Skeletal muscle cell (primary cell): ENCODE measurements at regions not wholly inside any gene's neighbourhood (a gene's known extent, or its start where the extent isn't known, plus 50 kb on each side); places are given as distances from the start of the nearest gene placed in this dataset.
"Not testable (repeated sequence)": the region's sequence is repeated elsewhere in the genome, so short reads cannot be mapped to it uniquely, and the experiment has no call there.

Source experiments
- DNase-seq: peaks from one replicate; pipeline ENCODE4 v3.0.0-alpha.2; 2010; ENCODE audit warnings: low read depth
- H3K4me3 ChIP-seq: 2 replicates; pipeline ENCODE4 v1.5.1; 2011; ENCODE audit warnings: low read depth, mild to moderate bottlenecking, control low read depth, low read length, moderate library complexity

DNA sequence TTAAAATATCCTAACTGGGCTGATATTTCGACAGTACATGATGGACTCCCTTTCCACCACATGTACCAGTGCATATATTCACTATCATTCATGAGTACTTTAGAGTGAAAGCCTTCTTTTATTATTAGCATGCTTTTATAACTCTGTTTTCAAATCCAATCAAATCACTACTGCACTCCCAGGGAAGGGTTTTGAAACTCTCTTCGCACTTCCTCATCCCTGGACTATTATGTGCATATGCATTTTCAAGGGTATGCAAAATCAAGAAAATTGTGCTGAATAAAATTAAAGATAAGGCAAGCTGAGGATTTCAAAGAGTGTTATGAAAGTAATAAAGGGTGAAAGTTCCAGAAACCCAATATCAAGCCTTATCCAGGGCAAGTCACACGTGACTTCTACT lies 411.4 kb upstream of the PDZRN3 start:
- no peak overlapping the region for H3K4me3 ChIP-seq
- DNase-seq, result no peak

DNA sequence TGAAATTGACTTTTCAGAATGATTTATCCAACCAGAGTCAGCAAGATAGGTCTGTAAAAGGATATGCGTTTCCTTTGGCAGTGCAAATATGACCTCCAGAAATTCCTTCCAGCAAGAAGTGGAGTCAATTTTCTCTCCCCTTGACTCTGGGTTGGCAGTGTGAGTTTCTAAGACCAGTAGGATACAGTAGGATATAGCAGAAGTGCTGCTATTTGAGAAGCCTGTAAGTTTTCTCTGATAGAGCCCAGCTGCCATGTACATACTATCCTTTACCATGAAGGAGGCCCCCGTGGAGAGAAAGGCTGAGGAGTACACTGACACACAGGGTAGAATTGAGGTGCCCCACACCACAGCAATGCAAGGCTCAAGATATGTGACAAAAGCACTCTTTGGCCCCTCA lies 409.1 kb upstream of the PDZRN3 start:
- no peak for DNase-seq
- H3K4me3 ChIP-seq, result no peak overlapping the region

DNA sequence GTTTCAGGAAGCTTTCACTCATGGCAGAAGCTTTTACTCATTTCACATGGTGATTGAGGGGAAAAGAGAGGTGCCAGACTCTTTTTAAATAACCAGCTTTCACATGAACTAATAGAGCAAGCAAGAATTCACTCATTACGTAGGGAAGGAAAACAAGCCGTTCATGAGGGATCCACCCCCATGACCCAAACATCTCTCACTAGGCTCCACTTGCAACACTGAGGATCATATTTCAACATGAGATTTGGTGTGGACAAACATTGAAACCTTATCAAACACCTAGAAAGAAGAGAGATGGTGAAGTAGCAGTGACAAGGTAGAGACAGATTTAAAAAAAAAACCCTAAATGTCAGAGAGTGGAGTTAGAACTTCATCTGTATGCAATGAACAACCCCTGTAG lies 408.6 kb upstream of the PDZRN3 start:
- H3K4me3 ChIP-seq, result no peak overlapping the region
- DNase-seq, result no peak

DNA sequence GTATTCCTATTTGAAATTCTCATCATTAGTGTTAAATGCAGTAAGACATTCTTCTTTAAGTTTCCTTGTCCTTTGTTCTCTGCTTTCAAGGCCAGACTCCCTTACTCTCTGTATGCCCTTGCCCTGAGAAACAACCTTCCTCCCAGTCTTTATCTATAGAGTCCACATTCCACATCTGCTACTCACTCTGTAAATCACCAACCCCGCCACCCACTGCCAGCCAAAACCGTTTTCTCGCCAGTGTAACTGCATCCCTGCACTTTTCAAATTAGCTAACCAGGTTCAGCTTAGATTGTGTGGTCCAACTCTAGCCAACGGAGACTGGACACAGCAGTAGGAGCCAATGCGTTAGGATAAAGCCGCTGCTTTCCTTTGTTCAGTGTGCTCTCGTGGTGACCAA lies 402.4 kb upstream of the PDZRN3 start:
- no peak for DNase-seq
- H3K4me3 ChIP-seq, result no peak overlapping the region

DNA sequence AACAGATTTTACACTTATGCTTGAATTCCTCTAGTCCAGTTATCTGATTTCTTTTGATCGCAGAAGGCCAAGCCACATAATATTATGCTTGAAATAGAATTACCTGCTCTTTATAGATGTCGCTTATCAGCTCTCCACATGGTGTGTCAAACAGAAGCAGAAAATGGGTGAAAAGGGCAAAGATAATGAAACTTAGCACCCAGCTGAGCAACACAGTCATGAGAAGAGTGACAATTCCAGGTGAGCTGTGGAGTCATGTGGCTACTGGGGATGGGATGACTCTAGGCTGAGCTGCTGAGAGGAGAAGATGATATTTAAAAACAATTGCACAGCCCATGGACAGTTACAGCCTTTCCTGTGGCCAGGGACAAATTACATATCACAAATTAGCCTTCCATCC lies 398.7 kb upstream of the PDZRN3 start:
- no peak for DNase-seq
- H3K4me3 ChIP-seq, result no peak overlapping the region

DNA sequence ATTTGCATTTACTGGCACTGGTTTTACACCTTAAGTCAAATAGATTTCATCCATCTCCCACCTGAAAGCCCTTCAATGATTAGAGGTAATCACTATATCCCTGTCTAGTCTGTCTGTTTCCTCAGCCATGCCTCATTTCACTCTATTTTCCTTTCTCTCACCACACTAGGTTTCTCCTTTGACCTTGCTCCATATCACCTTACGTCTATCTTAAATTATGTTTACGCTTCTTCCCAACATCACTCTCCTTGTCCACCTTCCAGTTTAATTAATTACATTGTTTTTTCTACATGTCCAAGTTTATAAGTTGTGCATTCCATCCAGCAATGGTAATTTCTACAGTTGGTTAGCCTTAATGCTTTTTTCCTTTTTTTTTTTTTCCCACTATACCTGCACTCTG lies 396.7 kb upstream of the PDZRN3 start:
- DNase-seq, result no peak
- no peak overlapping the region for H3K4me3 ChIP-seq

DNA sequence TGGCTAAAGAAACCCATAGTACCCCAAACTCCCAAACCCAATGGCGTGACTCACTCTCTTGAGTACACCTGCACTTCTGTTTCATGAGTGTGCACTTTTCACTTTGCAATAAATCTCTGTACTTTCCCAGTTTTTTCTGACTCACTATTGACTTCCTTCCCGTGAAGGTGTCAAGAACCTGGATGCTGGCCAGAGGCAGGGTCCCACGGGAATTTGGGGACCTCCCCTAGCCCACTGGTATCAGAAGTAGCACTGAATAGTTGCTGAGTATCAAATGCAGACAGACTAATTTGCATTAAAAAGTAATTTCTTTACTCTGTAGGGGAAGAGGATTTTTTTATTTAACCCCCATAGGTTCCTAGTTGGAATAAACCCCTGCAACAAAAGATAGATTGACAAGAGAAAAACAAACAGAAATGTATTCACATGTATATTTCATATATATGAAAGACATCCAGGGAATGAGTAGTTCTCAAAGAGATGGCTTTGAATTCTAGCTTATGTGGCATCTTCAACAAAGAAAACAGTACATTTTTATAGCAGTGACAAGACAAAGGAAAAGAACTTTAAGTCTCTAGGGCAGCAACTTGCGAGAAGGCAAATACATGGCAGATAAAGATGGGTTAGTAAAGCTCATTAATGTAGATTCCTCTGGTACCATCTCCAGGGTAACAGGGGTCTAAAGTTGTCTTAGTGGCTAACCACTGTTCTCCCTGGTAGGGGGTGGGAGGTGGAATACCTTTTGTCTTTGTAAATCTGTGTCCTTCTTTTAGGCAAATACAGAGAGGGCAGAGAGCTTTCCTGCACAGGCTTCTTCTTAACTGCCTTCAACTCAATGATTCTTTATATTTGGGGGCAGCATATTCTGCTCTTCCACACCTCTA lies 385.5 kb upstream of the PDZRN3 start:
- no peak for DNase-seq
- H3K4me3 ChIP-seq, result no peak overlapping the region

DNA sequence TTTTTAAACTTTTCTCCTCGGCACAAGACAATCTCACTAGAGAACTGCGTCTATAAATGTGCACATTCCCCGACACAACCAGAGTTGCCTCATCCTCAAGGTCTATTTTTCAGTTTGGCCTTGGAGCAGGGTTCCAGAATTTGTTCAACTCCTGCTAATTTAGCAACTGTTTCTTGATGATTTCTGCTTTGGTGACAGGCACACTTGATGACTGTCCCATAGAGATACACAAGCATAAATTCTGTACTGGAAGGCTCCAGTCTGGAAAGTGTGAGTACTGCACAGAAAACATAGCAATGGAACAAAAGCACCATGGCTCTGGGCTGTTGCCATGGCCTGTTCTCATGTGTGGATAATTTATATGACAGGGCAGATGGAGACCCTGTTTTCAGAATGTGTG lies 379.6 kb upstream of the PDZRN3 start:
- H3K4me3 ChIP-seq, result no peak overlapping the region
- DNase-seq, result no peak

DNA sequence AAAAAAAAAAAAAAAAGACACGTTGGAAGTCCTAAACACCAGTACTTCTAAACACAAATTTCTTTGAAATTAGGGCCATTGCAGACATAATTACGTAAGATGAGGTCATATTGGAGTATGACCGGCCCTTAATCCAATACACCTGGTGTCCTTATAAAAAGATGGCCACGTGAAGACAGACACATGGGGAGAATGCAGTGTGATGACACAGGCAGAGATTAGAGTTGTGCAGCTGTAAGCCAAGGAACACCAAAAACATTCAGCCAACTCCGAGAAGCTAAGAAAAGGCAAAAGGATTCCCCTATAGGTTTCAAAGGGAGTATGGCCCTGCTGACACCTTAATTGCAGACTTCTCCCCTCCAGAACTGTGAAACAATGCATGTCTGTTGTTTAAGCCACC lies 379.0 kb upstream of the PDZRN3 start:
- no peak overlapping the region for H3K4me3 ChIP-seq
- no peak for DNase-seq

DNA sequence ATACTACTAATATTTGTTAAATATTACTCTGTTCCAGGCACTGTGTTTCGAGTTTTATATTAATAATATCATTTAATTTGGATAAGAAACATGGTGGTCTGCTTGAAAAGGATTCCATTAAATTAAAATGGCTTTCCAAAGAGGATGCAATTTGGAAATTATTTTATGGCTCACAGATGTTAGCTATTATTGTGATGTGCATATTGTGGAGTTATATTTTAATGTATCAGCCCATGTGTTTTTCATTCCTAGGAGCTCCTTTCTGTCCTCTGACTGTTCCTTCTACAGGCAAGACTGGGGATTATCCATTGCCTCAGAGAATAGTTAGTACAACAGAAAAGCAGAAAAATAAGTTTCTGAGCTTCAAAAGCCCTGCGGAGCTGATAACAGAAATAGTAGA lies 376.7 kb upstream of the PDZRN3 start:
- H3K4me3 ChIP-seq, result no peak overlapping the region
- no peak for DNase-seq

DNA sequence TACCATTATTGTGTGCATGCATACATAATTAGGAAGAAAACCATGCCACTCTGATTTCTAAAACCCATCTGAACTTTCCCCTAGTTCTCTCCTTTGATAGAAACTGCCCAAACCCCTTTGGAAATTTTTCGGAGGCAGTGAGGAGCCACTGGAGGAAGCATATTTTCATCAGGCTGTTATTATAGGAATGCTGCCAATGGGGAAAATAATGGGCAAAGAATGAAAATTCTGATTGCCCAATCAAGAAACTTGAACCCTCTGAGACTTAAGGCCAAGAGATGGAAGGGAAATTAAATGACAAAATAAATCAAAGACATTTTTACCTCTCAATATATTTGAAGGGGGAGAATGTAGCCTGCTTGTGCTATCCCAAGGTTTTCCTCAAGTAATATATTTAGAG lies 376.0 kb upstream of the PDZRN3 start:
- no peak overlapping the region for H3K4me3 ChIP-seq
- DNase-seq, result peak; percentile 4

DNA sequence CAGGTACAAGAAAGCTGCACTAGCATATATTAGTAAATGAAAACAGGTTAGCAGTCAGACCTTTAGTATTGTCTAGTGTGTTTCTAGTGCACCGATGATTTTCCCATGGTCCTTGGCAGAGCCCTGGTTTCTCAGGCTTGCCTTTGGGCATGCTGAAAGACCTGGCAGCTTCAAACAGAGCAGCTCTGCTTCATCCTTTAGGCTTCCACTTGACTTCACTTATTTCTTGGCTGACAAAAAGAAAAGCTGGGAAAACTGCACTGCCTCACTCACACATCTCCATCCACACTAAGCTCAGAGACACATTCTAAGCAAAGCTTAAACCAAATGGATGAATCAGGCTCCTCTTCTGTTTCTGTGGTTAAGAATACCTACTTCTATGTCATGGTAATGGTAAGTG lies 374.8 kb upstream of the PDZRN3 start:
- no peak for DNase-seq
- H3K4me3 ChIP-seq, result no peak overlapping the region

DNA sequence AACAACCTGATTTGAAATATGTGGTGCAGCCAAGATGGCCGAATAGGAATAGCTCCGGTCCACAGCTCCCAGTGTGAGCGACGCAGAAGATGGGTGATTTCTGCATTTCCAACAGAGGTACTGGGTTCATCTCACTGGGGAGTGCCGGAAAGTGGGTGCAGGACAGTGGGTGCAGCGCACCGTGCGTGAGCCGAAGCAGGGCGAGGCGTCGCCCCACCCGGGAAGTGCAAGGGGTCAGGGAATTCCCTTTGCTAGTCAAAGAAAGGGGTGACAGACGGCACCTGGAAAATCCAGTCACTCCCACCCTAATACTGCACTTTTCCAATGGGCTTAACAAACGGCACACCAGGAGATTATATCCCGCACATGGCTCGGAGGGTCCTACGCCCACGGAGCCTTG lies 365.9 kb upstream of the PDZRN3 start:
- not testable (repeated sequence) for DNase-seq, H3K4me3 ChIP-seq

DNA sequence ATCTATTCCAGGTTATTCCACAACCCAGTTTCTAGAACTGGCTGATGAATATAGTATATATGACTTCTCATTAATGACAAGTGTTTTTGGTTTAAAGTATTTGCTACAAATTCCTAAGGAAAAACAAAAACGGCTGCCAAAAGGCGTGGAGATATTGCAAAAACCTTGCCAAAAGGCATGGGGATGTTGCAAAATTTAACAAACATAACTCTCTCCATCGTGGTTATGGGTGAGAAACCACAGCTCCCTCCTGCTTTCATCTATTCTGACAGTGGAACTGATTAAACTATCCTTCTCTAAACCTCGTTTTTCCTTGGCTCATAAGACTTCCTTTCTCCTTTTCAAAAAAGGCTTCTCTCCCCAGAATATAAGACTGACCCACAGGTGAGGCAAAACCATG lies 342.0 kb upstream of the PDZRN3 start:
- H3K4me3 ChIP-seq, result no peak overlapping the region
- no peak for DNase-seq

DNA sequence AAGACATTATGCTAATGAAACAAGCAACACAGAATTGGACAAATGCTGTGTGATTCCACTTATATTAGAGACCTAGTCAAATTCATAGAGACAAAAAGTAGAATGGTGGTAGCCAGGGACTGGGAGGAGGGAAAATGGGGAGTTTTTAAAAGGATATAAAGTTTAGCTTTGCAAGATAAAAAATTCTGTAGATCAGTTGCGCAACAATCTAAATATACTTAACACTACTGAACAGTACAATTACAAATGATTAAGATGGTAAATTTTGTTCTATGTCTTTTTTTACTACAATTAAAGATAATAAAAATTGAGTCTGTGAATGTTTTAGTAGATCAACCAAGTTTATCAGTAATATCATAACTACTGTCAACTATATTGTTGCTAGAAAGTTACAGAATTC lies 340.1 kb upstream of the PDZRN3 start:
- DNase-seq, result no peak
- H3K4me3 ChIP-seq, result no peak overlapping the region

DNA sequence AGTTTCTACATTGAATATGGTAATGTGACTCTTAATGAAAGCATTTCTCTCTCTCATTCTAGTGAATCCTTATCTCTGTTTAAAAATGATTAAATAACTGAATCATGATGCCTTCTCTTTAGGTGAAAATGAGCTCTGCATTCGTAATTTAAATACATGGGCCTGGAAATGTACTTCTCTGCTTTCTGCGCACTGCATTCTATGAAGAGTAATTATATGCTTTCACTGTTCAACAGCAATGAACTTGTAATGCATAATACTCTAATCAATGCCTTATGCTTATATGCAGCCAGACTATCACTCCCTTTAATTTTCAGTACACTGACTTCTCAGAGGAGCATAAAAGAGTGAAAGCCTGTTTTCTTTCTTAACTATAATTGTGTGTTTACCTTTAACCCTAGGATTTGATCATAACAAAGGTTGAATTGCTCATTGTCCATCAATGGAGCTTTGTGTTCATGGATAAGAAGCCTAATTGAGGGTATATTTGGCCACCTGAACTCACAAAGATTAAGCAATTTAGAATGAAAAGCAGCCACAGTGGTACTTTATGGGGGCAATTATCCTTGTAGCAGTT lies 330.8 kb upstream of the PDZRN3 start:
- no peak for DNase-seq
- H3K4me3 ChIP-seq, result no peak overlapping the region

DNA sequence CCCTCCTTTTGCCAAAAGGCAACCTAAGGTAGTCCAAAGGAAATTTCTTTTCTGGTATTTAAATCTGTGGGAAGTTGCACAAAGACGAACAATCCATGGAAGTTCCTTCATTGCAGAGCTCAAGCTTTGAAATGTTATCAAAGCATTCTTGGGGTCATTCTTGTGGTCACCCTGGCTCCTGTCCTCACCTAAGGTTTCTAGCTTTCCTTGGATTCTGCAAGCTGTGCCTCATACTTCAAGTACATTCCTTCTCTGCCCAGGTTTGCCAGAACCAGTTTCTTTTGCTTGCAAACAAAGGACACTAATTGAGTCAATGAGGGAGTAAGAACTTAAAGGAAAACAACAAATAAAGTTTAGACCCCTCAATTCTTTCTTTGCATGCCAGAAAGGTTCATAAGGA lies 329.8 kb upstream of the PDZRN3 start:
- no peak for DNase-seq
- H3K4me3 ChIP-seq, result no peak overlapping the region

DNA sequence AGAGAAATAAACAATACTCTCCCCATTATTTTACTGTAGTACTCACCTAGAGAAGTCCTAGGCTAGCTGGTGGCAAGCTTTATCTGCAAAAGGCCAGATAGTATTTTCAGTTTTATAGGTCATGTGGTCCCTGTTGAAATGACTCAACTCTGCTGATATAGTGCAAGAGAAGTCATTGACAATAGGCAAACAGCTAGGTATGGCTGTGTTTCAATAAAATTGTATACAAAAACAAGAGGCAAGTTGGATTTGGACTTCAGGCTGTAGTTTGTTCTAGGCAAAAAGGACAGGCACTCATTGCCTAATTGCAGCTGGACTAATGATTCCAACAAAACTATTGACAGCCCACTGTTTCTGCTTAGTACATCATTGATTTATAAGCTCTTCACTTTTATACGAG lies 328.0 kb upstream of the PDZRN3 start:
- no peak overlapping the region for H3K4me3 ChIP-seq
- DNase-seq, result no peak

DNA sequence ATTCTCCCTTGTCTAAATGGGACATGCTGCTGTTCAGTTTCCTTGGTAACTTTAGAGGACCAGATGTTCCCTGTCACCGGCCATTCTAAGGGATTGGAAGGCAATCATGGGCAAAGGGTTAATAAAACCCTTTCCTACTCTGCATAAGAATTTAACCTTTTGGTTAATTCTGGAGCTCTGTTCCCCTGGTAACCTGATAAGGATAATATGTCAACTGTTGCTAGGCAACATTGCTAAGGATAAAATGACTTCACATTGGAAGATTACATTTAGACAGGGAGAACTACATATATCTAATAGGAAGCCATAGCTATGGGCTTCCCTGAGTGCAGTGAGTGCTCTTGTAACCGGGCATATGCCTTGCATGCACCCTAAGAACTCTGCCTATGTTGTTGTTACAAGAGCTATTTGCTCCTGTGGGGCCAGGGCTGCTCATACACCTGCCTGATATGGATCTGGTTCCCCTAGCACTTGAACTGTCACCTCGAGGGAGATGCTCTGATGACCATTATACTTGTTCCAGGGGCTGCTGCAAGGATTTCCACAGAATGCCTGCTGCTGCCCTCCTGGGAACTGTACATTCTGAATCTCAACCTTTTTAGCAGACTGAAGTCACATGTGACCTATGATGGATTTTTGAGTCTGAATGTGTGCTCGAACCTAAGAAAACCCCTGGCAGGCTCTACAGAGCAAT lies 326.3 kb upstream of the PDZRN3 start:
- no peak overlapping the region for H3K4me3 ChIP-seq
- no peak for DNase-seq

DNA sequence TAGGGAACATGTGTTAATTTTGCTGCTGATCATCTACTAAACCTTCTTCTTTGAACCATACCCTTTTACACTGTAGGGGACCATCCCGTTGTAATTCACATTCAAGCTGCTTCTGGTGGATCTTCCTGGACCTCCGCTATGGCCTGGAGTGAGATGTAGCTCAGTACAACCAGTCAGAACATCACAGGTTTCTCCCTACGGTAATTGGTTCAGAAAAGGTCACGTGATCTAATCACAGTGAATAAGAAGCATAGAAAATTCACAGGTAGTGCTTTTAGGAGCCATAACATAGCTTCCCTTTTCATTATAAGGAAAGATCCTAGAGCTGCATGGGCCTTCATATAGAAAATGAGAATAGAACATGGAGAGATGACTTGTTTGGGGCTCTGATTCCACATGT lies 320.8 kb upstream of the PDZRN3 start:
- DNase-seq, result no peak

DNA sequence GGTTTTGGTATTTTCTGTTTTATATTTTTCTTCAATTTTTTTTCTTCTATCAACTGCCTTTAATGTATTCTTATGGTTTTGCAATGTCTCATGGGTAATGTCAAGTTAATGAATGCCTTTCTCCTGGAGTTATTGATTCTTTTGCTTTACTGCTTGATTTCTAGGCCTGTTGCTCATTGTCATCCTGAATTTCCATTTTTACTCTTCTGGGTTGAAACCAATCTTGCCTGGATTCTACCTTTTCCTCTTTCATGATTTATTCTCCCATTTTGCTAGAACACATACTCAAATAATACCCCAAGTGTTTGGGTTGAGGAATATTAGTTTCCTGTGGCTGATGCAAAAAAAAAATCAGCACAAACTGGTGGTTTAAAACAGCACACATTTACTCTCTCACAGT lies 315.2 kb upstream of the PDZRN3 start:
- no peak overlapping the region for H3K4me3 ChIP-seq

More for the DNA sequence above, 320.8 kb upstream of the PDZRN3 start:
- no peak overlapping the region for H3K4me3 ChIP-seq

More for the DNA sequence above, 315.2 kb upstream of the PDZRN3 start:
- DNase-seq, result no peak
